Vagina (tissue), 2 donors: ENCODE measurements at regions not wholly inside any gene's neighbourhood (a gene's known extent, or its start where the extent isn't known, plus 50 kb on each side); places are given as distances from the start of the nearest gene placed in this dataset.
A peak's percentile ranks its signal among the peaks of the same experiment; 100 is the strongest.

ENCODE experiments used
- DNase-seq, 2 donors: peaks; one replicate each; pipeline ENCODE4 v3.0.0-alpha.2; 2017; ENCODE audit errors: extremely low spot score in 2 of 2
- H3K27ac ChIP-seq: fragments of 200-600 bp; sonication (generic); one replicate; pipeline ENCODE4 v1.5.1; 2019
- H3K27me3 ChIP-seq: fragments of 200-600 bp; sonication (generic); one replicate; pipeline ENCODE4 v1.5.1; 2019
- H3K36me3 ChIP-seq, 2 donors: fragments of 200-600 bp; sonication (generic); one replicate each; pipeline ENCODE4 v1.5.1; 2017 to 2019
- H3K4me1 ChIP-seq: fragments of 200-600 bp; sonication (generic); one replicate; pipeline ENCODE4 v1.5.1; 2019
- H3K4me3 ChIP-seq, 2 donors: fragments of 200-600 bp; sonication (generic); 1 replicate in 1 of 2; 2 replicates in 1 of 2; pipeline ENCODE4 v1.5.1; 2016 to 2019
- H3K9me3 ChIP-seq: fragments of 200-600 bp; sonication (generic); one replicate; pipeline ENCODE4 v1.5.1; 2019
- POLR2A ChIP-seq, 2 donors: fragments of 450-650 bp; IDR thresholded peaks; one replicate each; pipeline ENCODE4 v1.6.1; 2017; ENCODE audit warnings: antibody characterized with exemption in 2 of 2, mild to moderate bottlenecking in 2 of 2, moderate library complexity in 2 of 2
- POLR2AphosphoS5 ChIP-seq, 2 donors: sonication (generic); formaldehyde crosslinking; IDR thresholded peaks; one replicate each; pipeline ENCODE4 v1.9.0; 2017; ENCODE audit warnings: antibody characterized with exemption in 2 of 2, mild to moderate bottlenecking in 2 of 2, low read depth in 1 of 2; ENCODE audit not compliant: insufficient read depth in 1 of 2
- intact Hi-C: fragments of 100-400 bp; cut with DNase I; formaldehyde crosslinking; loops from one replicate; pipeline ENCODE4 v1.15.1; 2023
- TF ChIP-seq, protein P1 (sequence below), 3 experiments: fragments of 450-650 bp in 2 of 3; fragments of 200-600 bp in 1 of 3; sonication (generic) in 1 of 3; IDR thresholded peaks; one replicate each; pipeline ENCODE4 v1.5.1; 2017 to 2019; ENCODE audit warnings: antibody characterized with exemption in 3 of 3, mild to moderate bottlenecking in 2 of 3, moderate library complexity in 2 of 3

DNA sequence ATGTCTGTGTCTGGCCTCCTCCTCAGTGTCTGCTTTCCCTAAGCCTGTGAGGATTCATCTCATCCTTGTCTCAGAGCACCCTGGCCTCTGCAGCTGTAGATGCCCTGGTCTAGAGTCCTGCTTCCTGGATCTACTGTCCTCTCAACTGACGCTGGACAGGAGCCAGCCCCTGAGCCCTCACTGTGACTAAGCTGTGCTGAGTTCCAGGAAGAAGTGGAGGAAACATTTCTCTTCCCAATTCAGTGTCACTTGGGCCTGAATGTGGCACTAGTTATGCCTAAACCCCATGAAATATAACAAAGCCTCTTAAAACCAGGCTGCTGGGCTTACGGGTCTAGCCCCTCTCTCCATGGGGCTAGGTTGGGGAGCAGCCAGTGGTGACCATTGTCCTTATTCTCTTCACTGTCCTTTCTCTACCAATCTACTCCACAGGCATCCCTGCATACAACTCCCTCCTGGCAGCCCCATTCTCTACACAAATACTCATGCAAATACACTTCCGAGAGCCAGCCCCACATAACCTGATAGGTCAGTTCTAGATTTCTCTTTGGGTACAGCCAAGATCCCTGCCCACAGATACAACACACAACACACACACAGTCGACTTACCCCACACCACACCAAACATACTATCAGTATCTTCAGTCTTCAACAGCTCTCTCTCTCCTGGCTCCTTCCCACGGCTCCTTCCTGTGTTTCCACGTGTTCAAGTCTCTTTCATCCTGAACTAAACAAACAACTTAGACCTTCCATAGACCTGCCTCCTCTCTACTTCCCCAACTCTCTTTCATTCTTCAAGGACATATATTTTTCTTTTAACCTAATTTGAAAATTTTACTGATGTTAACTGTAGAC is 220.8 kb downstream of the SNX18 start:
- no peaks in the 10 kb centered on the region for H3K36me3 ChIP-seq
- H3K4me1 ChIP-seq: peaks cover under 1% of the 10 kb centered on the region
- TF ChIP-seq POLR2A (IDR thresholded peaks at IDR 0.05) (no peak), POLR2AphosphoS5 (IDR thresholded peaks at IDR 0.05; ENCODE audit: insufficient read depth in 1 of 2, low read depth in 1 of 2) (no peak)
- TF ChIP-seq, protein P1, sequence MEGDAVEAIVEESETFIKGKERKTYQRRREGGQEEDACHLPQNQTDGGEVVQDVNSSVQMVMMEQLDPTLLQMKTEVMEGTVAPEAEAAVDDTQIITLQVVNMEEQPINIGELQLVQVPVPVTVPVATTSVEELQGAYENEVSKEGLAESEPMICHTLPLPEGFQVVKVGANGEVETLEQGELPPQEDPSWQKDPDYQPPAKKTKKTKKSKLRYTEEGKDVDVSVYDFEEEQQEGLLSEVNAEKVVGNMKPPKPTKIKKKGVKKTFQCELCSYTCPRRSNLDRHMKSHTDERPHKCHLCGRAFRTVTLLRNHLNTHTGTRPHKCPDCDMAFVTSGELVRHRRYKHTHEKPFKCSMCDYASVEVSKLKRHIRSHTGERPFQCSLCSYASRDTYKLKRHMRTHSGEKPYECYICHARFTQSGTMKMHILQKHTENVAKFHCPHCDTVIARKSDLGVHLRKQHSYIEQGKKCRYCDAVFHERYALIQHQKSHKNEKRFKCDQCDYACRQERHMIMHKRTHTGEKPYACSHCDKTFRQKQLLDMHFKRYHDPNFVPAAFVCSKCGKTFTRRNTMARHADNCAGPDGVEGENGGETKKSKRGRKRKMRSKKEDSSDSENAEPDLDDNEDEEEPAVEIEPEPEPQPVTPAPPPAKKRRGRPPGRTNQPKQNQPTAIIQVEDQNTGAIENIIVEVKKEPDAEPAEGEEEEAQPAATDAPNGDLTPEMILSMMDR (IDR thresholded peaks at IDR 0.05): no peak
- no peak overlapping the region for H3K27ac ChIP-seq
- no peak overlapping the region for H3K4me3 ChIP-seq
- intact Hi-C loops: no loop called here
- peak in 1 of 2 donors; percentile 79 for DNase-seq
- H3K27me3 ChIP-seq: no peaks in the 10 kb centered on the region
- no peaks in the 10 kb centered on the region for H3K9me3 ChIP-seq

DNA sequence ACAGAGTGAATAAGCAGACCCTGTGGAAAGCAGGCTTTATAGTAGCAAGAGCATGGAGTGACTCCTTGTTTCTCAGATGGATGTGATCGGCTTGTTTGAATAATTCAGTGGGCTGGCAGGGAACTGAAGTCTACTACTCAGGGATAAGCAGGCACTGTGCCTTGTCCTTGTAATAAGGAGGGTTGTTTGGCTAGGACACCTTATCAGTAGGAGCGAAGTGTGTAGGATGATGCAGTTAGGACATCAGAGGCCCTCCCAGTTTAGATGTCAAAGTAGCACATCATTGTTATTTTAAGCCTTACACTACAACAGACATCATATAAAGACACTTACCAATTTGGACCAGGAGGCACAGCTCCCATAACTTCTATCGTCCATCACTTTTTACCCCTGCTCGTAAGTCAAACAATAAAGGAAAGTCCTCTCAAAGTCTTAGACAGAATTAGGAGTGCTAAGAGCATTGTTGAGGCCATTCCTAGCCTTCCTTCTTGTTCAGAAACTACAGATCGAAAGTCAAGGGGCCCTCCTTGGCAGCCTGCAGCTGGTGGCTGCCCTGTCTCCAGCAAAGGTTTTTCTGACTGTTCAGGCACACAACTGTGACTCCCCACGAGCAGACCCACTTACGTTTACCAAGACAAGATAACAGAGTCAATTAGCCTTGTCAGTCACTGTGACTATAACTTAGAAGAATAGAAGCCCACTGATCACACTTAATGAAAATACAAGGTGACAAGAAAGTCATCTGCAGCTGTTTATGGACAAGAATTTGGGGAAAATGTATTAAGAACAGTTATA is 218.6 kb downstream of the SNX18 start:
- Histone ChIP-seq H3K27me3 (no peaks in the 10 kb centered on the region), H3K36me3 (no peaks in the 10 kb centered on the region), H3K4me3 (no peak overlapping the region), H3K27ac (no peak overlapping the region), H3K9me3 (no peaks in the 10 kb centered on the region), H3K4me1 (no peaks in the 10 kb centered on the region)
- TF ChIP-seq POLR2A (IDR thresholded peaks at IDR 0.05) (no peak), POLR2AphosphoS5 (IDR thresholded peaks at IDR 0.05; ENCODE audit: insufficient read depth in 1 of 2, low read depth in 1 of 2) (no peak)
- TF ChIP-seq, protein P1 (IDR thresholded peaks at IDR 0.05): no peak
- DNase-seq: peak in 1 of 2 donors; percentile 58
- intact Hi-C loops: no loop called here

DNA sequence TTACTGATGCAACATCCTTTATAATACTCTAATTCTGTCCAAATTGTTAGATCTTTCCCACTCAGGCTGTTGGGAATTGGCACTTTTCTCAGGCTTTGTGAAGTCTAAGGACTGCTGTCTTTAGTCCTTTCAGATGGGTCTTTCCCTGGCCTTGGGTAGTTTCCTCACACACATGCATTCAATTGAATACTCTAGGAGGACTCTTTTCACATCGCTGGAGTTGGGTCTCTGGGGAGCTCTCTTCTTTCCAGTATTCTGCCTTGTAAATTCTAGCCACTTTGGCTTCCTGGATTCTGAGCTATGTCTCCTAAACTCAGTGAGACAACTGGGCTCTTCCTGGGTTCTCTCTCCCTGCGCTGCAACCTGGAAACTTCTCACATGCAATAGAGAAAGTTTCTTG is 215.5 kb downstream of the SNX18 start:
- TF ChIP-seq, protein P1 (IDR thresholded peaks at IDR 0.05): no peak
- TF ChIP-seq POLR2AphosphoS5 (IDR thresholded peaks at IDR 0.05; ENCODE audit: insufficient read depth in 1 of 2, low read depth in 1 of 2) (no peak), POLR2A (IDR thresholded peaks at IDR 0.05) (no peak)
- Histone ChIP-seq H3K27ac (no peak overlapping the region), H3K4me1 (no peaks in the 10 kb centered on the region), H3K27me3 (no peaks in the 10 kb centered on the region), H3K36me3 (no peaks in the 10 kb centered on the region), H3K4me3 (no peak overlapping the region), H3K9me3 (no peaks in the 10 kb centered on the region)
- intact Hi-C loops: no loop called here
- no peak for DNase-seq

DNA sequence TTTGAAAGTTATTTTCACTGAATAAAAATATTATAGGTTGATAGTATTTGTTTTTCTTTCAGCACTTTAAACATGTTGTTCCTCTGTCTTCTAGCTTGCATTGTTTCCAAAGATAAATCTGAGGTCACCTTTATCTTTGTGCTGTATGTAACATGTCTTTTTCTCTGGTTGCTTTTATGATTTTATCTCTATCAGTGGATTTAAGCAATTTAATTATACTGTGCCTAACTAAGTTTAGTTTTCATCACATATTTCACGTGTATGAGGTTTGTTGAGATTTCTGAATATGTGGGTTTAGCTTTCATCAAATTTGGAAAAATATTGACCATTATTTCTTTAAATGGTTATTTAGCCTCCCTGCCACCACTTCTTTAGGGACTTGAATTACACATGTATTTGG is 214.5 kb downstream of the SNX18 start:
- intact Hi-C loops: no loop called here

More for the DNA sequence above, 214.5 kb downstream of the SNX18 start:
- Histone ChIP-seq H3K27me3 (no peaks in the 10 kb centered on the region), H3K4me1 (no peaks in the 10 kb centered on the region), H3K27ac (no peak overlapping the region), H3K9me3 (no peaks in the 10 kb centered on the region), H3K4me3 (no peak overlapping the region), H3K36me3 (no peaks in the 10 kb centered on the region)
- TF ChIP-seq POLR2A (IDR thresholded peaks at IDR 0.05) (no peak), POLR2AphosphoS5 (IDR thresholded peaks at IDR 0.05; ENCODE audit: insufficient read depth in 1 of 2, low read depth in 1 of 2) (no peak)
- TF ChIP-seq, protein P1 (IDR thresholded peaks at IDR 0.05): no peak
- DNase-seq: no peak
